ENCODE measurements at regions not wholly inside any gene's neighbourhood (a gene's known extent, or its start where the extent isn't known, plus 50 kb on each side); places are given as distances from the start of the nearest gene placed in this dataset.

GRCh38 chr5:58281189-58281588, 178.7 kb downstream of the PLK2 start:
- TF ChIP-seq CTCF (IDR thresholded peaks at IDR 0.05; ENCODE audit: low read depth, low read length, poor library complexity, severe bottlenecking) (no peak), EZH2phosphoT487 (IDR thresholded peaks at IDR 0.05; ENCODE audit: borderline replicate concordance, low read length) (no peak)

All from DOHH2 (cell line).